Stimulated activated CD8-positive, alpha-beta memory T cell treated with anti-CD3 and anti-CD28 coated beads, Interleukin-7, amount 100 ng/mL, for 24 hours (primary cell): ENCODE measurements at regions not wholly inside any gene's neighbourhood (a gene's known extent, or its start where the extent isn't known, plus 50 kb on each side); places are given as distances from the start of the nearest gene placed in this dataset.
"Not testable (repeated sequence)": the region's sequence is repeated elsewhere in the genome, so short reads cannot be mapped to it uniquely, and the experiment has no call there.

Experiments
- DNase-seq: peaks from one replicate; pipeline ENCODE4 v3.0.0-alpha.2; 2020; ENCODE audit warnings: low read depth

DNA sequence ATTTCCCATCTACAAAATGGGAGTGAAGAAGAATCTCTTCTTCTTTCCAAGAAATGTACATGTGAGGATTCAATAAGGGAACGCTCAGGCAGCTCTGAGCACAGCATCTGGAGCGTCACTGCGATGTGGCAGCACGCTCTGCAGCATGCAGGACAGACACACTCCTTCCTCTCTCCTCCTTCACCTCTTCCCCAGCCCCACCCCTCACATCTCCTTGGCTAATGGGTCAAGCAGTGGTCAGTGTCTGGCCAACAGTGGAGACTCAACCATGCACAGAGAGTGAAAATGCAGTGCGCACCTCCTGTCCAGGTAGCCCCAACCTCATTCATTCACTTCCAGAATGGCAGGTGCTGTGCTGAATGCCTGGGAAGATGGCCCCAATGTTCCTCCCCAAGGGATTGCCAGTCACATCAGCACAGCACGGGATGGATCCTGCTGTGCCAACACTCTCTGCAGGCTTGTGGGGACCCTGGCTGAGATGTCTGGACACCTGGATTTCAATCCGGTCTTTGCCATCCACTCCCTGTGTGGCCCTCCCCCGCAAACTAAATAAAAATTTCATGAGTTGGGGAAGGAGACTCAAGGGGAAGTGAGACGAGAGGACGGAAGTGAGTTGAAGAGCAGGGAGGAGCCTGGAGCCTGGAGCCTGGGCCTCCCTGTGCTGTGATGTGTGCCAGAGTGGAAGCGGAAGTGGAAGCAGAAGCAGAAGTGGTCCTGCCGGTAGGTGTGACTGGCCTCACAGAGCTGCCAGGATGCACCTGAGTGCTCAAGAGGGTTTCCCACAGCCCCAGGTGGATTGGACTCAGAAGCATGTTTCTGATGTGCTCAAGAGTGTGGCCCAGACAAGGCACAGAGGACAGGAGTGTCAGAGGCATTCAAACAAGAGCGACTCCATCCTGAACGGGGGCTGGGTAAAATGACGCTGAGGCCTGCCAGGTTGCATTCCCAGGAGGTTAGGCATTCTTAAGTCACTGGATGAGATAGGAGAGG, 163.9 kb downstream of the SMAD6 start:
- DNase-seq, result no peak

DNA sequence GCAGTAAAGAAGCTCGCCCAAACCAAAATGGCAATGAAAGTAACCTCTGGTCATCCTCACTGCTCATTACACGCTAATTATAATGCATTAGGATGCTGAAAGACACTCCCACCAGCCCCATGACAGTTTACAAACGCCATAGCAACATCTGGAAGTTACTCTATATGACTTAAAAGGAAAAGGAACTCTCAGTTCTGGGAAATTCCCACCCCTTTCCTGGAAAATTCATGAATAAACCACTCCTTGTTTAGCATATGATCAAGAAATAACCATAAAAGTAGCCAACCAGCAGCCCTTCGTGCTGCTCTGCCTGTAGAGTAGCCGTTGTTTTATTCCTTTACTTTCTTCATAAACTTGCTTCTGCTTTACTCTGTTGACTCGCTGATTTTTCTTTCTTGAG, 164.6 kb downstream of the SMAD6 start:
- no peak for DNase-seq

DNA sequence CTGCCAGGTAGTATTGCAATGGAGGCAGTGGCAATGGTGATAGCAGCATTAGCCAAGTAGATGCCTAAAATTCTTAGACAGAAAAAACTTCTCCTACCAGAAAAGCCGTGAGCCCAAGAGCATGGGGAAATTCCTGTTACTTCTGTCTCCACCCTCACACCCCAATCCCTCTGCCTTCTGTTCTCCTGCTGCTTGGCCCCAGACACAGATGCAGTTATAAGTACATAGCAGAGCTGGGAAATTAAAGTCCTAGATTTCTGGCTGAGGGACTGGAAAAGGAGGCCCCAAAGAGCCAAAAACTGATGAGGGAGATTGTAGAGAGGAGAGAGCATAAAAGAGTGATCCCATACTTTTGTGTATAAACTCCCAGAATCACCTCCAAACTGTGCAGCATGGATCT, 166.9 kb downstream of the SMAD6 start:
- no peak for DNase-seq

DNA sequence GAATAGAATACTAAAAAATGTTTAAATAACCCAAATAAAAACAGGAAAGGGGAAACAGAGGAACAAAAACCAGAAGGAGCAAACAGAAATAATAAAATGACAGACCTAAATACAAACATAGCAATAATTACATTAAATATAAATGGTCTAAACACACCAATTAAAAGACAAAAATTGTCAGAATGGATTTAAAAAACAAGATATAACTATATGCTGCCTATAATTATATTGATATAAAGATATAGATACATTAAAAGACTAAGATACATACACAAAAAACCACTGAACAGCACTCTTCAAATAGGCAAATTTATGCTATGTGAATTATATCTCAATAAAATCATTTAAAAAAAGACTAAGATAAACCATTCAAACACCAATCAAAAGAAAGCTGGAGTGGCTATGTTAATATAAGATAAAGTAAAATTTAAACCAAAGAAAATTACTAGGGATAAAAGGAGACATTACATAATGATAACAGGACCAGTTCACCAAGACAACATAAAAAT, 168.9 kb downstream of the SMAD6 start:
- DNase-seq, result no peak

DNA sequence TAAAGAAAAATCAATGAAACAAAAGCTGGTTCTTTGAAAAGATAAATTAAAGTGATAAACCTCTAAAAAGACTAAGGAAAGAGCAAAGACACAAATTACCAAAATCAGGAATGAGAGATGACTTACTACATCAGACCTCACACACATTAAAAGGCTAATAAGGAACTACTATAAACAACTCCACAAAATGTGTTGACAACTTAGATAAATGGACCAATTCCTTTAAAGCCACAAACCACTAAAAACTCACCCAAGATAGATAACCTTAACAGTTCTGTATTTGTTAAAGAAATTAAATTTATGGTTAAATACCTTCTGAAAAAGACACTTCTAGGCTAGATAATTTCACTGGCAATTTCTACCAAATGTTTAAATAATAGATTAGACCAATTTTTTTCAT, 170.4 kb downstream of the SMAD6 start:
- no peak for DNase-seq

DNA sequence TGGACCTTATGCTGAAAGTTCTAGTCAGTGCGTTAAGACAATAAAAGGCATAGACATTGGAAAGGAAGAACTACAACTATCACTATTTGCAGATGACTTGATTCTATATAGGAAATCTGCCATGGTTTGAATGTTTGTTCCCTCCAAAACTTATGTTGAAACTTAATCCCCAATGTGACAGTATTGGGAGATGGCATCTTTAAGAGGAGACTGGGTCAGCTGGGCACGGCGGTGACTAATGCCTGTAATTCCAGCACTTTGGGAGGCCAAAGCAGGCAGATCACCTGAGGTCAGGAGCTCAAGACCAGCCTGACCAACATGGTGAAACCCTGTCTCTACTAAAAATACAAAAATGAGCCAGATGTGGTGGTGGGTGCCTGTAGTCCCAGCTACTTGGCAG, 171.3 kb downstream of the SMAD6 start:
- DNase-seq, result not testable (repeated sequence)

DNA sequence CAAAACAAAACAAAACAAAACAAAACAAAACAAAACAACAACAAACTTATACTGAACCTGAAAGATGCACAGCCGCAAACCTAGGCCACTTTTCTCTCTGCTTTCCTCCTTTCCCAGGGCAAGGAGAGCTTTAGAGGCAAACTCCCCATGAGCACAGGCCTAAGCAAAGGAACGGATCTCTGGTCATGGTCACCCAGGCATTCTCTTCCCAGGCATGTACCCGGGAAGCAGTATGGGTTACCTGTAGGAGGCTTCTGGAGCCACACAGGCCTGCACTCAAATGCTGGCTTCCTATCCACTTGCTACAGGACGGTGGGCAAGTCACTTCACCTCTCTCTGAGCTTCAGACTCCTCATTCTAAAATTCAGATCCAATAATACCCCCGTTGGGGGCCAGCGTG, 171.8 kb downstream of the SMAD6 start:
- no peak for DNase-seq

DNA sequence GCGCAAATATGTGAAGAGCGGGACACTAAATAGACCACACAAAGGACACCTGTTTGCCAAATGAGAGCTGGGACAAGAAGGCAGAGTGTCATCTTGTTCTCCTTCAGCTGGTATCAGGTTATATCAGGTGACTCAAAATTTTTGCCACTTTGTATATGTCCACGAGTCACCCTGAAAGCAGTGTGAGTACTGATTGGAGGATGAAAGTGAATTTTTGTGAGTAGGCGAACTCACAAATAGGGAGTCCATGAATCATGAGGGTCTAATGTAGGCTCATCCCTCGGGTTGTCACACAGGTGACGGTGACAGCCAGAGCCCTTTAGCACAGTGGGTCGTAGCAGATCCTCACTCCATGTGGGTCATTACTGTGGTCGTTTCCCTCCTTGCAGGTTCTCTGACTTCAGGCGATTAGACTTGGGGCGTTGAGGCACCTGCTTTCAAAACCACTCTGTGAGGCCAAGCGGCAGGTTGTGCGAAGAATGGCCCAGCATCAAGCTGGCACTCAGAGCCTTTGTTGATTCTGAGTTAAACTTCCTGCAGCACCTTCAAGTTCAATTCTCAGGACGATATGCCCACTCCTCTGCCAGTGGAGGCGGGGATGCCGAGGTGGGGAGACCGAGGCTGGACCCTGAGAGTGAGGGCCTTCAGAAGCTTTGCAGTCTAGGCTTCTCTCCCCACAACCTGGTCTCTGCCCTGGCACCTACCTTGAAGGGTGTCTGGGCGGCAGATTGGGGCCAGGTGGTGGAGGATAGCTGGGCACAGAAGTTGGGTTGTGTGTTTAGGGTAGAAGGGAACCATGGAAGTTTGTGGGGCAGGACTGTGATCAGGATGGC, 173.8 kb downstream of the SMAD6 start:
- DNase-seq, result no peak

DNA sequence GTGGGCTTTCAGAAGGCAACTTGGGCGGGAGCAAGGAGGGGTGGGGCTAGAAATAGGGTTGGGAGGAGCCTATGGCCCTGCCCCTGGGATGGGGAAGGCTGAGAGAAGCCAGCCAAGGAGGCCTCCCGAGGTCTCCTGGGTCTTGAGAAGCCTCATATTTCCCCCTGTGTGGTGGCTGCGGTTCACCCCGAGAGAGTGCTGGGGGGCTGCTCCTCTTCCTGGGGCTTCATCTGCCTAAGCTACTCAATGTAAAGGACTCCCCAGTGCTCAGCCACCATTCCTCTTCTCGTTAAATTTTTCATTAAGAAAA, 174.3 kb downstream of the SMAD6 start:
- no peak for DNase-seq

DNA sequence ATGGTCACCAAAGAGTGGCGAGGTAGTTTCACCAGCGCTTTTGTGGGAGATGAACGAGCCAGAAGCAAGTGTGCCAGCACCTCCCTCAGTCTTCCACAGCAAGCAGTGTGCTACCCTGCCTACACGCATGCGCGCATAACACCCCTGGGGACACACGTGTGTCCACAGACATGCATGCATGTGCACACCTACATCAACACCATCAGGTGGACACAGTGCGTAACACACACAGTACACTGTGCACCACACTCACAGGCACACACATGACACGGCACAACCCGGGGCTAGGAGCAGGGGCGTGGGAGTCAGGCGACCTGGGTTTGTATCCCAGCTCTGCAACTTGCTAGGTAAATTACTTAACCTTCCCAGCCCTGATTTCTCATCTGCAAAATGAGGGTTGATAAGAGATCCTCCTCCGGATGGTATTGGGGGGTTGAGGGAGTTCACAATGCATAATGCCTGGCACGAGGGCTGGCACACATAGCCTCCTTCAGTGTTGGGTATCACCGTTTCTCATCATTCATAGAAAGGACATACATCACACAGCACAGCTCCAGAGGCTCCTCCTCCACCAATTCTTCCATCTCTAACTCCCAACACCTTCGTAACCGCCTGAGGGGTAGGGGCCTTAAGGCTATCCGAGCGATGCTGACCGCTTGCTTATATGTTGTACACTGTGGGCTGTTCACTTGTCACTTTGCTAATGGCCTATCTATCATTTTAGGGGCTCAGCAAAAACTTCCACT, 174.9 kb downstream of the SMAD6 start:
- no peak for DNase-seq

DNA sequence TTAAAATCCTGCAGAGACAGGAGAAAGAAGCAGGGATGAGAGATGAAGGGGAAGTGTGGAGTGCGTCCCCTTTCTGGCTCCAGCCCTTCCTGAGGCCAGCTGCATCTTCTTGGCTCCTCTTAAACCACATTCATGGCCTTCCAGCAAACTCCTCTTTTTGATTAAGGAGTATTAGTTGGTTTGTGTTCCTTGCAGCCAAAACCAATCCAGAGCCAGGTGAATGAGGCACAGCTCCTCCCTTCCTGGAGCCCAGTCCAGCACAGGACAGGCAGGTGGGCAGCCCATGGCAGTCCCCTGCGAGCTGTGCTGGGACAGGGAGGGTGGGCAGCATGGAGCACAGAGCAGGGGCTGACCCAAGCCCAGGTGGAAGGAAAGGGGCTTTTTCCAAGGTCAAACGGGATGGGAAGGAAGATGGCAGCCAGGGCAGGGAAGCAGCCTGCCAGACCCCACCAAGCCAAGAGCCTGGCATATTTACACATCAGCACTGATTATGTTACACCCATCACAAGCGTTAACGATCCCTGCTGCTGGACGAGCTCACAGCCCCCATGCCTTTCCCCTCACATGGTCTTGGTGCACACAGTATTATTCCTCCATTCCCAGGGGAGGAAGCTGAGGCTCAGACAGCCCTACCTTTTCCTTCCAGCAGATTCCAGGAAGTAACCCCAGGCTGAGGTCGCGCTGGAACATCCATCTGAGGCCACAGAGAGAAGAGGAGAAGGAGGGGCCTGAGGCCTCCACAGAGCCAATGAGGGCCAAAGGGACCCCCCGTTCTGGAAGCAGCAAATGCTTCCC, 175.6 kb downstream of the SMAD6 start:
- DNase-seq, result no peak

DNA sequence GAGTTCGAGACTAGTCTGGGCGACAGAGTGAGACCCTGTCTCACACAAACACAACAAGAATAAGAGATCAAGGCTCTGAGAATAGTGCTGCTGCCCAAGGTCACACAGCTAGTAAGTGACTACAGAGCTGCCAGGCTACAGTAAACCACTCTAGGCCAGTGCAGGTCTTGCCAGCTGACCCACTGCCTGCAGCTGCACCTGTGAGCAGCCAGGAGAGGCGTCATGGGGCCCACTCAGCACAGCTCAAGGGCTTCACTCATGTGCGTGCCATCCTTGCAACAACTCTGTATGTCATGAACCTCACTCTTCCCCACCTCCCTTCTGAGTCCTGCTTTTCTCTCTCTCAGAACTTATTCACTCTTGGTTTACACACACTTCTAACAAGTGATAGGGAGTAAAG, 176.7 kb downstream of the SMAD6 start:
- no peak for DNase-seq

DNA sequence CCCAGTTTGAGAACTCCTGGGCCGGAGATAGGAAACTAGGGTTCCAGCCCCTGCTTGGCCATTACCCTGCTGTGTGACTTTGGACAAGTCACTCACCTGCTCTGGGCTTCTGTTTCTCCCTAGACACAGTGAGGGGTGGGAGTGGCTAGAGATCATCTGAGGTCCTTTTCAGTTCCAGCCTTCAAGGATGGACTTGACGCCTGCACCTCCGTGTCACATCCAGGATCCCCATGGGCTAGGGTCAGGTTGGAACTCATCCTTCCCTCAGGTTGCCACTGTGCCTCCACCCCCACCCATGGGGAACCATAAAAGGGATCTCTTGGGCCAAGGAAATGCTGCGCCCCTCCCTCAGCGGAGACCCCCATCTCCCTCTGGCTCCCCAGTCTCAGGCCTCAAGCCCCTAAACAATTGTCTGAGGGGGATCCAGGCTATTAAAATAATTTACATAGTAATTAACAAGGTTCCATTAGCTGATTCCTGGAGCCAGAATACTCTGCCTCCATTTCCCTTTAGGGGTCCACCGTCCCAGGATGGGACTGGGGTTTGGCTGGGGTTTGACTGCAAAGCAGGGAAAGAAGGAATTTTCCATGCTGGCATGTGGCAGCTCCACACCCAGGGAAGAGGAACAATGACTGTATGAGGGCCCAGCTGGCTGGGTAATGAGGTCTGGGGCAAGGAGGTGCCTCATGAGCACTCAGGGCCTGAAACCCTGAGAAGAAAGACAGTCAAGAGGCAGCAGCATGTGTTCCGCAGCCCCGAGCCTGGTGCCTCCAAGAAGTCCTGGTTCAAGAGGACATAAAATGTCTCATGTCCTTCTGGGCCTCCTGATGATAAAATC, 177.7 kb downstream of the SMAD6 start:
- no peak for DNase-seq

DNA sequence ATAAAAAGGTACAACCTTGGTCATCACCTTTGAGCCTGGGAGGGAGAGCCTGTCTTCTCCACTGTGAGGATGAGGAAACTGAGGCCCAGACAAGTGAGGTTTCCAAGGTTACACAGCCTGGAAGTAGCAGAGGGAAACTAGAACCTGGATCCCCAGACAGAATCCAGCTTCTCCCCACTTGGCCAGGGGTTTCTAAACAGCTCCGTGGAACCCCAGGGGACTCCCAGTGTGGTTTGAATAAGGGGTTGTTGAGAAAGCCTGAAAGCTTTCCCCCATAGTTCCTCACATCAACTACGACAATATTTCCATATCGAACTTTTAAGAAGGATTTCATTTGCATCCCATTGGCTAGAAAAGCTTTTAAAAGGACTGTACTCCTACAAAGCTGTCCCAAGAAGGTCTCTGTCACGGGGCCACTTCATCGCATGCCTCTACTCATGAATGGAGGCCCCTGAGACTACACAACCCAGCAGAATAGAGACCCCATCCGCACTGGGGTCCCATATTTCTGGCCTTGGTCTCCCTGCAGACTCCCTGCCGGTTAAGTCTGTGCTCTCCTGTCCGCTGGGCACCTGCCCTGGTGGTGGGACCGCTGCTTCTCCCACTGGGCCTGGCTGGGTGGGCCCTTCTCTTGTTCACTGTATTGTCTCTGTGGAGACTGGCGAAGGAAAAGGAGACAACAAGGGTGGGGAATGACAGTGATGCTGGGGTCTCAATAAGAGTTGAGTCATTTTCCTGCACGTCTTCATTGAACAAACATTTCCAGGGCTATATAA, 178.5 kb downstream of the SMAD6 start:
- no peak for DNase-seq

DNA sequence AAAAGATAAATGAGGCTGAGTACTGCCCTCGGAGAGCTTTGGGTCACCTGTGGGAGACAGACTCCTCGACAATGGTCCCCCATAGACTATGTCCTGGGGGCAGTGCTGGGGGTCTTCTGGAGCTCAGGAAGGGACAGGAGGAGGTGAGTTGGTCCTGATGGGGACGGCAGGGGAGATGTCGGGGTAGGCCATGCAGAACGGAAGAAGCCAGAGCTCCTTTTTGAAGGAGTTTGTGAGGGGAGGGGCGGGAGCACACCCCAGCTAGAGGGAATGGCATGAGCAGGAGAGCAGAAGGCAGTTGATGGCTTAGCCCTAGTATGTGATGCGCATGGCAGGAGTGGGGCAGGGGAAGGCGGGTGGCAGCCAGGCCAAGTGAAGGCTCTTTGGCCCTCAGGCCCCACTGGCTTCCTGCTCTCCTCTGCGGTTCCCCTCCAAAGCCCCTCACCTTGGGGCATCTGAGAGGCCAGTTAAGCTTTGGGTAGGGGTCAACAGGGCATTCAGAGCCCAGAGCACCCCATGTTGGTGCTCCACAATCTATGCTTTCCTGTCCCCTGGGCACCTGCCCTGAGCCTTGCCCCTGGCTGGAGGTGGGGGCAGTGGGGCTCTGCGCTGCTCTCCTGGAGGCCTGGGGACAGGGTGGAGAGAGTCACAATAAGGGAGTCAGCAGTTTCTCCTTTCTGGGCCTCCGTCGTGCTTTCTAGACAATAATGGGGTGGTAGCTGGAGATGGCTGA, 179.3 kb downstream of the SMAD6 start:
- no peak for DNase-seq

DNA sequence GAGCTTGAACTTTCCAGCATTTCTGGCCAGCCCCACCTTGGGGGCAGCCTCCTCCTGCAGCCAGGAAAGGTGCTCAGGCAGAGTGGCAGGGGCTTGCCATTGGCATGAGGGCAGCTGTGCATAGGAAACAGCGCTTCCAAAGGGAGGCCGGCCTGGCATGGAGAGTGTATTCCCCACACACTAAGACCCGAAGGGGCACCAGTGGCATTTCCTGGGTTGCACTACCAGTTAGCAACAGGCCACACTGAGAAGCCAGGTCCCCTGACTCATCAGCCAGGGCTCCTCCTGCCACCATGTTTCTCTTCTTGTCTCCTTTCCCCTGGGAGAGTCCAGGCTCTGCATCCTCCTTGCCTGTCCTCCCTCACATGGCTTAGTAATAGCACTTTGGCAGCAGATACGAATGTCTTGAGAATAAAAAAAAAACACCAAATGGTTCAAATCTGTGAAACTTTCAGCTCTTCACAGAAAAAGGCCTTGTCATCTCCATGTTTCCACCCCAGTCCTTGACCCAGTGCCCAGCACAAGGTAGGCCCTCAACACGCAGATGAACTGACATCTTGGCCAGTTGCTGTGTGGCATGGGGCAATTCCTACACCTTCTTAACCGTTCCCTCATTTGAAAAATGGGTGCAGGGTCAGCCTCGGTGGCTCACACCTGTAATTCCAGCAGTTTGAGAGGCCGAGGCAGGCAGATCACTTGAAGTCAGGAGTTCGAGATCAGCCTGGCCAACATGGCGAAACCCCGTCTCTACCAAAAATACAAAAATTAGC, 180.4 kb downstream of the SMAD6 start:
- no peak for DNase-seq

DNA sequence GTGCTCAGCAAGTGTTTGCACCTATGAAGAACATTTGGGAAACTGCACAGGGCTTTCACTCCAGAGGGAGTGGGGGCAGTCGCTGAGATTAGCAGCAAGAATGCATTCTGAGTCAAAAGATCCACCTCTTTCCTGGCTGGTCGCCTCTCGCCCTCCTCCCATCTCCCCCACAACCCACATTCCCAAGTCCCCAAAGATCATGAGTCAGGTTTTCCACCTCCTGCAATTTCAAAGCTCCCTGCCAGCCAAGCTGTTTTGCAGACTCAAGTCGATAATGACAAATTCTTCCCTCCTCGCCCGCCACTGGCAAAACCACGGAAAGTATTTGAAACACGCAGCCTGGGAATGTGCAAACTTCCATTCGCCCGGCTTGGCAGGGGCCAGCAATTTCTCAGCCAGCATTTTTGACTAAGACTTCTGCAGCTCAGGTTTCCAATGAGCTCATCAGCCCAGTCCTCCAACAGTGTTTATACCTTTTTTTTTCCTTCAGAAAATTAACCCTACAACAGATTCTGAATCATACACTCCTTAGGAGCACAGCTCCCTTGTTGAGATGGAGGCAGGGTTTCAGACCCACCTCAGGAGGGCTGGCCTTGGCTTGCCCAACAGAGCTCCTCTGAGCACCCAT, 181.4 kb downstream of the SMAD6 start:
- DNase-seq, result no peak

DNA sequence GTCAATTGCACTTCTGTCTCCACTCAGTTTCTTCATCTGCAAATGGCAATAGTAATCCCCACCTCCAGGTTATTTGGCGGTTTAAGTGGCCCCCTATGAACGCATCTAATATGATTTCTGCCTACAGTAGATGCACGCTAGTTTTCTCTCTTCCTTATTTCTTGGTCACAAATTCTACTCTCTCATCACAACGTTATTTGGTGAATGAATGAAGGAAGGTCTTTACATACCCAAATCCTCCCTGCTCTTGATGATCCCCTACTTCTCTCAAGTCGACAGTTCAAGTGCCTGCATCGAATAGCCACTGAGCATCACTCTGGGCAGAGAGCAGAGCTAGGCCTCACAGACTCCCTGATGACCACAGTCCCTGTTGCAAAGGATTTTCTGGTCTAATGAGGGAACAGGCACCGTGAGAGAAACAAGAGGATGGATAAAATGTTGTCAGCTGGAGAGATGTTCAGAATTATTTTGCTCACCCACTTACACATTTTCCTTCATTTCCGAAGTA, 181.2 kb upstream of the SMAD3 start:
- no peak for DNase-seq
